Epidermal melanocyte (primary cell): ENCODE measurements at regions not wholly inside any gene's neighbourhood (a gene's known extent, or its start where the extent isn't known, plus 50 kb on each side); places are given as distances from the start of the nearest gene placed in this dataset.

Experiments used
- DNase-seq: peaks from one replicate; pipeline ENCODE4 v3.0.0; 2011; ENCODE audit warnings: low spot score; ENCODE audit not compliant: insufficient read length

DNA sequence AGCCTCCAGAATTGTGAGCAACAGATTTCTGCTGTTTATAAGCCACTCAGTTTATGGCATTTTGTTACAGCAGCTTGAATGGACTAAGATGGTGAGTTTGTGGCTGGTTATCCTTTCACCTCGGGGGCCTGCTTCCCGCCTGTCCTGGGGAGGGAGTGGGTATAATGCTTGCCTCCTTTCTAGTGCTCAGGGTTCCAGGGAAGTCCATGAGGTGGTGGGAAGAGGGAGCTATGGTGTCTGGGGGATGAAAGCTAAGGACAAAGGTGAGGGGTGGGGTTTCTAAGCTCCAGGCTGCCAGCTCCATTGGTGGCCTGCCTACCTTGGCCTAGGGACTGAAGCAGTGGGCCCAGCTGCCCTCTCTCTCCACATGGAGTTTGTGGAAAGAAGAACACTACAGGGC is 50.2 kb upstream of the SDK2 start:
- DNase-seq = no peak

DNA sequence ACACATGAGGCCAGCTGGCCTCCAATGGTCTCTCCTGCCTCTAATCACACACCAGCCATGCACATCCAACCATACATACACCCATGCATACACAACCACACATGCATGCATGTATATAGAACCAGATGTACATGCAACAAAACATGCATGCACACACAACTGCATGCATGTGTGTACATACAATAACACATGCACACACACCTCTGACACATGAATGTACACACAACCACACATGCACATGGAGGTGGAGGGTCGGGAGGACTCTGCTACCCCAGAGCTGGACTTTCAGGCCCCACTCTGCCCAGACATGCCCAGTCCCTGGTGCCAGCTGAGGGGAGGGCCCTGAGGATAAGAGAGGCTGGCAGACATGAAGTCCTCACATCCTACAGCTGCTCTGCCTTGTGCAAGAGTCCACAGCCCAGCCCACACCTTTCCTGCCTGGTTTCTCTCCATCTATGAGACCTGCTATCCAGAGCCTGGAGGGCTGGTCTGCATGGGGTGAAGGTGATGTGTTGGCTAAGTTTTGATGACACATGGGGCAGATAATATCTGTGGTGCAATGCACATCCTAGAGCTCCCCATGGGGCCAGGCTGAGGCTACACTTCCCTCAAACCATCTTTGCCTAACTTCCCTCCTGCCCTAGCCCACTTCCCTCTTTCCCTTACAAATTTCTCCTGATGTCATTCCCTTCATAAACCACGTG is 50.9 kb upstream of the SDK2 start:
- DNase-seq = no peak

DNA sequence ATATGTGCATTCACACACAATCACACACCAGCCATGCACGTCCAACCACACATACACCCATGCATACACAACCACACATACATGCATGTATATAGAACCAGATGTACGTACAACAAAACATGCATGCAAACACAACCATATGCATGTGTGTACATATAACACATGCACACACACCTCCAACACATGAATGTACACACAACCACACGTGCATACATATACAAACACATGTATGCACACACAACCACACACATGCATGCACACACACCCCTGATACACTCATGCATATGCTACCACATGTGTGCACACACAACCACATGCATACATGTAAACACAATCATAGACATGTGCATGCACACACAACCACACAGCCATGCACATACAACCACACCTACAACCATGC is 52.0 kb upstream of the SDK2 start:
- DNase-seq = no peak

DNA sequence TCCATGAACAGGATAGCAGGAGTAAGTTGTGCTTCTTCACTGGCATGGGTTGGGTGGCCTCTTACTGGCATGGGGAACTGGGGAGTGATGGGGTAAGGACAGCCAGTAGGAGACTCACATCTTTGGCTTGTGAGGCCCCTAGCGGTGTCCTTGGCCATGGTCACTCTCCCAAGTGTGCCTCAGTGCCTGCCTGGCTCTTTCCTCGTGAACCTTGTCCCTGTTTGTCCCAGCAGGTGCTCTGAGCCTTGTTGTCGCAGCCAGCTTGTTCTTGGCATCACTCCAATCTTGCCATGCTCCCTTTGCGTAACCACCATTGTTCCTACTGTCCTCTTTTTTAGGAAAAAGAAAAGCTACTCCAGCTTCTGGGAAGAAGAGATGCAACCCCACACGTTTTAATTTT is 53.6 kb upstream of the SDK2 start:
- no peak for DNase-seq

DNA sequence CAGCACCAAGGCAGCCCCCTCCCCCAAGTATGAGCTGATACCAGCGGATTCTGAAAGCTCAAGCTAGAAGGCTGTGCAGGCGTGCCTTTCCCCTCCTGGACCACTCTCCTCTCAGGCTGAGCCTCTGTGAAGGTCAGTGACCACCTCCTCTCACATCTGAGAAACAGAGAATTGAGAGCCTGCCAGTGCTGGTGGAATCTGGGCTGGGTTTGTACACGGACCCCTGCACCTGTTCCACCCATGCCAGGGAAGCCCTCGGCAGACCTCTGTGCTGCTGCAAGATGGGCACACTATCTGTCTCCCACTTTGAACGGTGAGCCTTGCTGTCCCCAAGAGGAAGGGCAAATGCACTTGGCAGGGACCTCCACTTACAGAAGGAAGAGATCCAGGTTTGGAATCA is 54.7 kb upstream of the SDK2 start:
- no peak for DNase-seq

DNA sequence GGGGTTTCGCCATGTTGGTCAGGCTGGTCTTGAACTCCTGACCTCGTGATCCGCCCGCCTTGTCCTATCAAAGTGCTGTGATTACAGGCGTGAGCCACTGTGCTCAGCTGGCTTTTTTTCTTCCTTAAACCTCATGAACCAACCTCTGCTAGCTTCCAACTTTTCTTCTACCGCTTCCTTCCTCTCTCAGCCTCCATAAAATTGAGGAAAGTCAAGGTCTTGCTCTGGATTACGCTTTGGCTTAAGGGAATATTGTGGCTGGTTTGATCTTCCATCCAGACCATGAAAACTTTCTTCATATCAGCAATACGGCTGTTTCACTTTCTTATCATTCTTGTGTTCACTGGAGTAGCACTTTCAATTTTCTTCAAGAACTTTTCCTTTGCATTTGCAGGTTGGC is 57.5 kb upstream of the SDK2 start:
- no peak for DNase-seq

DNA sequence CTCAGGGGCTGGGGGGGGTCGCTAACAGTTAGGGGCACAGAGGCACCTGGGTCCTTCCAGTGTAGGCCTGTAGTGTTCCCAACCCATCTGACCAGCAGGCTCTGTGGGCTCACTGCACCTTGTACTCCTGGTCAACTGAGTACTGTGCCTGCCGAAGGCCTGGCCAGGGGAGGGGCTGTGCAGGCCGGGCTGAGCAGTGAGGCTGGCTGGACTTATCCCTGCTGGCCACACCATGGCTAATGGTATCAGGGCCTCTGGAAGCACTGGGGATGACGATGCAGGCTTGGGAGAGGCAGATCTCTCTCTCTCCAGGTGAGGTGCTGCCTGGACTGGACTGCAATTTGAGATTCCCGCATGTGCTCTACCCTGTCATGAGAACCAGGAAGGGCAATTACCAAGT is 58.9 kb upstream of the SDK2 start:
- DNase-seq = no peak

DNA sequence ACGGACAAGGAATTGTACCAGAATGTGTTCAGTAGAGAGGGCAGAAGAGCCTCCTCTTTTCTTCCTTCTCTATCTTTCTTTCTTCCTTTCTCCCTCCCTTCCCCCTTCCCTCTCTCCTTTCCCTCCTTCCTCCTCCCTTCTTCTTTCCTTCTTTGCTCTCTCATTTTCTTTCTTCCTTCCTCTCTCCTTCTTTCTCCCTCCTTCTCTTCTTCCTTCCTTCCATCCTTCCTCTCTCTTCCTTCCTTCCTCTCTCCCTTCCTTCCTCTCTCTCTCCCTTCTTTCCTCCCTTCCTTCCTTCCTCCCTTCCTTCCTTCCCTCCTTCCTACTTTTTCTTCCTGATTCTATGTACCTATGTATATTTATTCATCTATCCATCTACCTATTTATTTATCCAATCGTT is 59.7 kb upstream of the SDK2 start:
- no peak for DNase-seq

DNA sequence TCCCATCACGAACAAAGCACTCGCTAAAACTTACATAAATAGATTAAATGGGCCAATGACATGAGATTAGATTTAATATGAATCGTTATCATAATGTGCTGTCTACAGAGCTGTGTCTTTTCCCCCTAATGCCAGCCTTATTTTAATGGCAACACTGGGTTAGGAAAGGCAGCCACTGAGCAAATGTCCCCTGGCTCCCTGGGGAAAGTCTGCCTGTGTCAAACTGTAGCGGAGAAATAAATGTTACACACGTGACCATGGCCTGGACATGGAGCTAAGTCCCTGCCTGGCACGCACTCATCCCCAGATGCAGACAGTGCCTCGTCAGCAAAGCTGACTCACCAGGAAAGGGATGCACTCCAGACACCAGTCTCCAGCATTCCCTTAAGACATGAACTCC is 61.3 kb upstream of the SDK2 start:
- DNase-seq = no peak

DNA sequence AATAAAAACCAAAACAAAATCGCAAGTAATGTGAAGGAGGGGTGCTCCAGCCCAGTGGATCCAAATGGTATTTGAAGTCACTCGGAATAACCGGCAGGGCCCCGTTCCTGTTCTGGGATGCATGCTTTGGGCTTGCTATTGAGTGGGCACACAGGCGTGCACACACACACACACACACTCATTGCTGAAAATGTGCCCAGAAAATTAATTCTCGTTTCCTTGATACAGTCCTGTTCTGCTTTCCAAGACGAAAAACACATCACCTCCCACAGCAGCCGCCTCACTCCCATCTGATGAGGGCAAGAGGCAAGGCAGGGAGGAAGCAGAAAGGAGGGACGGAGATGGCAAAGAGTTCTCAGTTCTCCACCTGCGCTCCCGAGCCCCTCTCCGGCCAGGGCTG is 62.2 kb upstream of the SDK2 start:
- DNase-seq = no peak

DNA sequence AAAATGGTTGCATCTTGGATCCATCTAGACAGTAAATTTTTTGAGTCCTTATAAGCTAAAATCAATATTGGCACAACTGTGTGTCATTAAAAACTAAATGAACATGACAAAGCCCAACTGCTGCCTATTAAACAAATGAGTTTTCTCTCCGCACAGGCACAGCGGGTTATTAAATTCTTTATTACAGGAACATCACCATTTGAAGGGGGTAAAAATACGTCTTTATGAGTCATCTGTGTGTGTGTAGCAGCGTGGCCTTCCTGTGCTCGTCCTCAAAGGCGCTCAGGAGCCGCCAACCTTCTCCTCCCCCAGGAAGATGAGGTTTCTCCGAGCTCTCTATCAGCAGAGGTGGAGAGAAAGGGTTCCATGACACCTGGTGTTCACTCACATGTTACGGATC is 62.6 kb upstream of the SDK2 start:
- no peak for DNase-seq

DNA sequence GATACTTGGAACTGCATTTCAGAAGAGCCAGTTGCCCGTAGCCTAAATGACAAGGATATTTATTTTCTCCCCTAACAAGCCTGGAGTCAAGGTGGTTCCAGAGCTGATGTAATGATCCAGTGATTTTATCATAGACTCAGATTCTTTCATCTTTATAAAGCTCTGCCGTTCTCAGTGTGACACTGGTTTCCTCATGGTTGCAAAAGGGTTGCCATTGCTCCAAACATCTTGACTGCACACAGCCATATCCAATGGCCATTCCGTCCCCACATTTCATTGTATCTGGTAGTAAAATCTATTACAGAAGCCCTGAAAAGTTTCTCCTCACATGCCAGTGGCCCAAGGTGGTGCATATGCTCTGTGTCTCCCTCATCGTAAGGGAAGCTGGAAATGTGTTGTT is 63.1 kb upstream of the SDK2 start:
- no peak for DNase-seq

DNA sequence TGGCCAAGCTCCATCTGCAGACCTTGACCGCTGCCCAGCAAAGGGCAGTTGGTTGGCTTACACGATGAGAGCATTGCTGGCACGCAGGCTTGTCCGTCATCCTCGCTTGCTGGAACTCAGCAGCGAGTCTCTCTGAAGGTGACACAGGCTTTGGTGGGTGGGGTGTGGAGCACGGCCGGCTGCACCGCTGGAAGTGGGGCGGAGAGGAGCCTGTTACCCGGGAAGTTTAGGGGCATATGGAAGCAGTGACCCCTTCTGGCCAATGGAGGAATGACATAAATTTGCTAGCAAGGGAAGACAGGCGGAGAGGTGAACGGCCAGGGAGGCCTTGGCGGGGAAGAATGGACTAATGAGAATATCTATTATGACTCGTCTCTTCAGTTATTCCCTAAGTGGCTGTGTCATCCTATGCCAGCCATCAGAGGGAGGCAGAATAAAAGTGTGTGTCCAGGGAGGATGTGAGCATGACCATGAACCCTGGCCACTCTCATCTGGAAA is 65.9 kb upstream of the SDK2 start:
- peak; percentile 43 for DNase-seq

DNA sequence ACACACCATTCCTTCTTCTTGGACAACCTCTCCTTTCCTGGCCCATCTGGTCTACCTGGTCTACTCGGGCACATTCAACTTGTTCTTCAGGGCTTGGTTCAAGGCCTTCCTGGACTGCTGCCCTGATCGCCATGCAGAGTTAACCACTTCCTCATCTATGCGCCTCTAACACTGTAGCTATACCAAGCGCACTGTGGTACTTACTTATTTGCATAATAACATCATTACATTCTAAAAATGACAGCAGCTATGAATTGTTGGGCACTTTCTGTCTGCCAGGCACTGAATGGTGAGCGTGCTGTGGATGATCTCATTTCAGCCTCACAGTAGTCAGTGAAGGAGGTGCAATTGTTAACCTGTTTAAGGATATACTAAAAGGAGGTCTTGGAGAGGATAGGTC is 66.9 kb upstream of the SDK2 start:
- no peak for DNase-seq

DNA sequence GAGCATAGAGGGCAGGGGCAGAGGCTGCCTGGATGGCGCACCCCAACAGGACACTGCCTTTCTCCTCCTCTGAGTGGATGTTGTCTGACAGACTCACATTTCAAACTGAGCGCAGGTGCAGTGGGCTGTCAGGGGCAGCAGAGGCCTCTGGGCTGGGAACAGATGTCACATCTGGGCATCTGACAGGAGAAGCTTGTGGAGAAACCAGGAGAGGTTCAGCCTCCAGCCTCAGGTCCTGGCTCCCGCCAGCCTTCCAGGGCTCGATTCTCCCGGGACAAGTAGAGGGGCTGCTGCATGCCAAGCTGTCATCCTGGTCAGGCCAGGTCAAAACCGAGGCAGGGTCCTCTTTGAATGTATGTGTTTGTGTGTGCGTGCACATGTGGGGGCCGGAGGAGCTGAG is 67.7 kb upstream of the SDK2 start:
- DNase-seq = no peak

DNA sequence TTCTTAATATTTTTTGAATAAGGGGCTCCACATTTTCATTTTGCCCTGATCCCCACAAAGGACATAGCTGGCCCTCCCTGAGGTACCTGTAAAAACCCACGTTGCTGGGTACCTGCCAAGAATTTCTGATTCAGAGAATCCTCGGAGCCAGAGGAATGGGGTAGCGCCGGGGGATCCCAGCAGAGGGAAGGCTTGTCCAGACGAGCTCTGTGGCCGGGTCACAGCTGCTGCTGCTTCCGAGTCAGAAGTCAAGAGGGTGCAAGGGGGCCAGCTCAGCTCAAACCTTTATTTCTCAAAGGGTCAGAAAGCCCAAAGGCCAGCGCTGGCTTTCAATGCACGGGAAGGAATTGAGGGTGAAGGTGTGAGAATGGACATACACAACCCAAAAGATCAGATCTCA is 68.9 kb upstream of the SDK2 start:
- DNase-seq = no peak

DNA sequence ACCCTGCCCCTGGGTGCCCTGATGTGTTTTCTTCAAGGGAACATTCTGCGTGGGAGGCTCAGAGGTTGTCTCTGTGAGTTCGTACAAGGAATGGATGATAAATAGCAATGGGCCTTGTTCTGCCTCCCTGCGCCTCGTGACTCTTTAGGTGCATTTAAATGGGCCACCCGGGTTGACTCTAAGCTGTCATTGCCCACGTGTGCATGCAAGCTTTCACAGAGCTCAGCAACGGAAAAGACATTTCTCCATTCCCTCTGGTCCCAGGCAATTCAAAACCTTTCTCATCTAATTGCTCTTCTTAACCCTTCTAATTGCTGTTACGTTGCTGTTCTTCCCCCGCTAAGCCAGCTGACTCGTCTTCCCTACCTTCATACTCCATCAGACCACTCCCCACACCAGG is 71.5 kb upstream of the SDK2 start:
- DNase-seq = no peak

DNA sequence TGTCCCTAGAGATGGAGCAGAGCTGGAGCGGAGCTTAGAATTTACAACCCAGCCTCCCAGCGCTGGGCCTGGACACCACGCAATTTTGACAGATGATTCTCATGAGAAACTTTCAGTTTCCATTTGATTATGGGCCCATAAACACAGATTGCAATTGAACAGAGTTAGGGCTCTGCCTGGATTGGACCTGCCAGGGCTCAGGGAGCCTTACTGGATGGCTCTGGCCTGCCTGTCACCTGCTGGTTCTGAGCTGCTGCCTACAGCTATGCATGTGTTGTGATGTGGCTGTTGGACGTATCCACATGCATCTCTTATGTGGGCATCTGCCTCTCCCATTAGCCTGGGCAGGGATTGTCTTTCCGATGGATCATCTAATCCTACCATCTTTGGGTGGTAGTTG is 73.4 kb upstream of the SDK2 start:
- no peak for DNase-seq

DNA sequence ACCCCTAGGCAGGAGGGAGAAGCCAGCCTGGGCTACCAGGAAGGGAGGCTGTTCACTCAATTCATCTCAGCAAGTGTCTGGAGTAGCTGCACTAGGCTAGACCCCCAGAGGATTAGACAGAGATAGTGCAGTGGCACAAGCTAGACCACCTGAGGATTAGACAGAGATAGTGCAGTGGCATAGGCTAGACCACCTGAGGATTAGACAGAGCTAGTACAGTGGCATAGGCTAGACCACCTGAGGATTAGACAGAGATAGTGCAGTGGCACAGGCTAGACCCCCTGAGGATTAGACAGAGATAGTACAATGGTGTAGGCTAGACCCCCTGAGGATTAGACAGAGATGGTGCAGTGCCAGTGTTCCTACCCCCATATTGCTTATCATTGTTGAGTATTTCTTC is 74.1 kb upstream of the SDK2 start:
- DNase-seq = no peak

DNA sequence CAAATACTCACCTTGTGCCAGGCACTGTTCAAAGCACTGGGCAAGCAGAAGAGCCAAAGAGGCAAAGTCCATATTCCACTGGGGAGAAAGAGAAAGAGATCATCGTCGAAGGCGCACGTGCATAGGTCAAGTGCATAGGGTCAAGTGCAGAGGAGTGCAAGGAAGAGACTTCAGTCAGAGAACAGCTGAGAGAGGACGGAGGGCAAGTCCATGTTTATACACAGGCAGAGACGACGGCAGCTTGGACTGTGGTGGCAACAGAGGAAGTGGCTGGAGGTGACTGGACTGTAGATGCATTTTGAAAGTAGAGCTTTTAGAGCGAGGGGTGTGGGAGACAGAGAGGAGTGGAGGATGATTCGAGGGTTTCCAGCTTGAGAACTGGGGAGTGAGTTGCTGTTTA is 74.7 kb upstream of the SDK2 start:
- DNase-seq = no peak

DNA sequence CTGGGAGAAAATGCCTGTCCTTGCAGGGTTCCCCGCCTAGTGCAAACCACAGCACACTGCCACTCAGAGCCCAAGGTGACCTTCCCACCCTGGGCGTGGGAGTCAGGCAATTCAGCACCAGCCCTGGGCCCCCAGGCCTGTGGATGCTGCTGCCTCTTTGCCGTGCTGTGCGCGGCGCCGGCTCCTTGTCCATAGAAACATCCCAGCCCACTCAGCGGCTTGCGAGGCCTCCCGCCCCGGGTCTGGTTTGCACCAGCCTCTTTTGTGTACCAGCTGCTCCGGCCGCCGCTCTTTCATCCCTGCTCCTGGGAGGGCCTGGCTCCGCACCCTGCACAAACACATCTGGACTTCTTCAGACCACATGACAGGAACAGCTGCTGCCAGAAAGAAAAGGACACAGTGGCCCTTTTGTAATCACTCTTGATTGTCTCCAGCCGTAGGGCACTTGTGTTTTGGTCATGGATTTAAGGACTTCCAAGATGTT is 75.4 kb upstream of the SDK2 start:
- no peak for DNase-seq

DNA sequence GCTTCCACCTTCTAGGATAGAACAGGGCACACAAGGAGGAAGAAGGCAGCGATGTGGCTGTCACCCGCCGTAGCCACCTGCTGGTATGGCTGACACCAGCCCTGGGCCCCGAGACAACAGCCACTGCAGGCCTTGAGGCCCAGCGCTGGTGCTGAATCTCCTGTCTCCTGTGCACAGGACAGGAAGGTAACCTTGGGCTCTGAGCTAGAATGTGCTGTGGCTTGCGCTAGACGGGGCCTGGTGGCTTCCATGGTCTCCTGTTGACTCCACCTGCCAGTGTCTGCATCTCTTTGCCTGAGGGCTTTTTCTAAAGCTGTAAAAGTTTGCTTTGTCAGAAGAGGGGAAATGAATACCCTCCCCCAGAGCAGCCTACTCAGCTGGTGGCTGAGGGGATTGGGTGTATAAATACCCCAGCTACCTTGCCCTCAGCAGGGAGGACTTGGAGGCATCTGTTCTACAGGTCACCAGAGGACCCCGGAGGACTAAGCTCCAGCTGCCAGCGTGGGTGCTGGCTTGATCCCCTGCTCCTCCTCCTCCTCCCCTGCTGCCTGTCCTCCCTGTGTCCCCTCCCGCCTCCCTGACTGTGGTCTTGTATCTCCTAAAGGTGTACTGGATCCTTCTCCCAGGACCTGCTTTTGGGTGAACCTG is 76.1 kb upstream of the SDK2 start:
- DNase-seq = no peak

DNA sequence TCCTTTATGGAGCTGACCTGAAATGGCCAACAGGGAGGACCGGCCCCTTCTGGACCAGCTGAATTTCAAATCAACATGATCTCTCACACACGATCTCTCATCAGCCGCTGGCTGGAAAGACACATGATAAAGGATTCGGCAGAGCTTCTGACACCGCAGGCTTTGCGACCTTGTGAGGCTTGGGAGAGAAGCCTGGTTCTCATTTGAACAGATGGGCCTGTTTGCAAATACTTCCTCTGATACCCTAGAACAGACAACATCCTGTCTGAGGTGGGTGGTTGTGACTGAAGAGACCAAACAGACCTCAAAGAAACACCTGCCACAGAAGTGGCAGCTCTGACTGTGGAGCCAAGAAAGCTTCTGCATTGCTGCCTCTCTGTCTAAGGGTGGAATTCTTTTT is 77.9 kb upstream of the SDK2 start:
- no peak for DNase-seq
